SK-N-SH (cell line): ENCODE measurements at regions not wholly inside any gene's neighbourhood (a gene's known extent, or its start where the extent isn't known, plus 50 kb on each side); places are given as distances from the start of the nearest gene placed in this dataset.
"Not testable (repeated sequence)": the region's sequence is repeated elsewhere in the genome, so short reads cannot be mapped to it uniquely, and the experiment has no call there.

Experiments
- CHD2 ChIP-seq: fragments of 150-350 bp; IDR thresholded peaks from 2 replicates; pipeline ENCODE4 v1.6.1; 2018; ENCODE audit warnings: low read length; ENCODE audit not compliant: partially characterized antibody
- ELF1 ChIP-seq: IDR thresholded peaks from 2 replicates; pipeline ENCODE4 v1.4.0; 2012
- POLR2AphosphoS5 ChIP-seq: IDR thresholded peaks from 2 replicates; pipeline ENCODE4 v1.6.1; 2012; ENCODE audit warnings: low read depth, low read length
- RXRA ChIP-seq: IDR thresholded peaks from 2 replicates; pipeline ENCODE4 v1.4.0; 2012; ENCODE audit warnings: low read depth, mild to moderate bottlenecking, borderline replicate concordance
- TAF1 ChIP-seq: IDR thresholded peaks from 2 replicates; pipeline ENCODE4 v1.6.1; 2012; ENCODE audit warnings: low read depth, mild to moderate bottlenecking, low read length, moderate library complexity, borderline replicate concordance
- YY1 ChIP-seq: IDR thresholded peaks from 2 replicates; pipeline ENCODE4 v1.4.0; 2012; ENCODE audit warnings: low read depth, mild to moderate bottlenecking
- TF ChIP-seq, protein P1 (sequence below): fragments of 200-600 bp; sonication (generic); IDR thresholded peaks from 2 replicates; pipeline ENCODE4 v1.6.1; 2017; ENCODE audit warnings: antibody characterized with exemption, mild to moderate bottlenecking, moderate library complexity
- TF ChIP-seq, protein P2 (sequence below): IDR thresholded peaks from 2 replicates; pipeline ENCODE4 v1.4.0; 2012; ENCODE audit warnings: low read depth, borderline replicate concordance

DNA sequence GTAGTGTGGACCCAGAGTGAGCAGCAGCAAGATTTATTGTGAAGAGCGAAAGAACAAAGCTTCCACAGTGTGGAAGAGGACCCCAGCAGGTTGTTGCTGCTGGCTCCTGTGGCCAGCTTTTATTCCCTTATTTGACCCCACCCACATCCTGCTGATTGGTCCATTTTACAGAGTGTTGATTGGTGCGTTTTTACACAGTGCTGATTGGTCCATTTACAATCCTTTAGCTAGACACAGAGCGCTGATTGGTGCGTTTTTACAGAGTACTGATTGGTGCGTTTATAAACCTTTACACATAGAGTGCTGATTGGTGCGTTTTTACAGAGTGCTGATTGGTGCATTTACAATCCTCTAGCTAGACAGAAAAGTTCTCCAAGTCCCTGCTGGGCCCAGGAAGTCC, 109.5 kb upstream of the CHD6 start:
- TF ChIP-seq CHD2, POLR2AphosphoS5, TAF1, YY1, RXRA, ELF1: not testable (repeated sequence)
- TF ChIP-seq, protein P1, sequence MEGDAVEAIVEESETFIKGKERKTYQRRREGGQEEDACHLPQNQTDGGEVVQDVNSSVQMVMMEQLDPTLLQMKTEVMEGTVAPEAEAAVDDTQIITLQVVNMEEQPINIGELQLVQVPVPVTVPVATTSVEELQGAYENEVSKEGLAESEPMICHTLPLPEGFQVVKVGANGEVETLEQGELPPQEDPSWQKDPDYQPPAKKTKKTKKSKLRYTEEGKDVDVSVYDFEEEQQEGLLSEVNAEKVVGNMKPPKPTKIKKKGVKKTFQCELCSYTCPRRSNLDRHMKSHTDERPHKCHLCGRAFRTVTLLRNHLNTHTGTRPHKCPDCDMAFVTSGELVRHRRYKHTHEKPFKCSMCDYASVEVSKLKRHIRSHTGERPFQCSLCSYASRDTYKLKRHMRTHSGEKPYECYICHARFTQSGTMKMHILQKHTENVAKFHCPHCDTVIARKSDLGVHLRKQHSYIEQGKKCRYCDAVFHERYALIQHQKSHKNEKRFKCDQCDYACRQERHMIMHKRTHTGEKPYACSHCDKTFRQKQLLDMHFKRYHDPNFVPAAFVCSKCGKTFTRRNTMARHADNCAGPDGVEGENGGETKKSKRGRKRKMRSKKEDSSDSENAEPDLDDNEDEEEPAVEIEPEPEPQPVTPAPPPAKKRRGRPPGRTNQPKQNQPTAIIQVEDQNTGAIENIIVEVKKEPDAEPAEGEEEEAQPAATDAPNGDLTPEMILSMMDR, result not testable (repeated sequence)
- TF ChIP-seq, protein P2, sequence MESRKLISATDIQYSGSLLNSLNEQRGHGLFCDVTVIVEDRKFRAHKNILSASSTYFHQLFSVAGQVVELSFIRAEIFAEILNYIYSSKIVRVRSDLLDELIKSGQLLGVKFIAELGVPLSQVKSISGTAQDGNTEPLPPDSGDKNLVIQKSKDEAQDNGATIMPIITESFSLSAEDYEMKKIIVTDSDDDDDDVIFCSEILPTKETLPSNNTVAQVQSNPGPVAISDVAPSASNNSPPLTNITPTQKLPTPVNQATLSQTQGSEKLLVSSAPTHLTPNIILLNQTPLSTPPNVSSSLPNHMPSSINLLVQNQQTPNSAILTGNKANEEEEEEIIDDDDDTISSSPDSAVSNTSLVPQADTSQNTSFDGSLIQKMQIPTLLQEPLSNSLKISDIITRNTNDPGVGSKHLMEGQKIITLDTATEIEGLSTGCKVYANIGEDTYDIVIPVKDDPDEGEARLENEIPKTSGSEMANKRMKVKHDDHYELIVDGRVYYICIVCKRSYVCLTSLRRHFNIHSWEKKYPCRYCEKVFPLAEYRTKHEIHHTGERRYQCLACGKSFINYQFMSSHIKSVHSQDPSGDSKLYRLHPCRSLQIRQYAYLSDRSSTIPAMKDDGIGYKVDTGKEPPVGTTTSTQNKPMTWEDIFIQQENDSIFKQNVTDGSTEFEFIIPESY, result not testable (repeated sequence)
